Activated T-cell treated with anti-CD3 and anti-CD28 coated beads, Interleukin-2, amount 50 U/mL, for 24 hours (primary cell): ENCODE measurements at regions not wholly inside any gene's neighbourhood (a gene's known extent, or its start where the extent isn't known, plus 50 kb on each side); places are given as distances from the start of the nearest gene placed in this dataset.

ENCODE experiments used
- DNase-seq: peaks from one replicate; pipeline ENCODE4 v3.0.0-alpha.2; 2020
- H3K27ac Mint-ChIP-seq: 2 replicates; pipeline ENCODE4 v1.8.0; 2020; ENCODE audit warnings: mild to moderate bottlenecking, mixed read lengths
- H3K27me3 Mint-ChIP-seq: 2 replicates; pipeline ENCODE4 v1.8.0; 2020; ENCODE audit warnings: mixed read lengths
- H3K36me3 Mint-ChIP-seq: 2 replicates; pipeline ENCODE4 v1.8.0; 2020; ENCODE audit warnings: low read depth, mixed read lengths
- H3K4me1 Mint-ChIP-seq: 2 replicates; pipeline ENCODE4 v1.8.0; 2020; ENCODE audit warnings: low read depth, mixed read lengths
- H3K4me3 Mint-ChIP-seq: 2 replicates; pipeline ENCODE4 v1.8.0; 2020; ENCODE audit warnings: mild to moderate bottlenecking, moderate library complexity, mixed read lengths
- H3K9me3 Mint-ChIP-seq: 2 replicates; pipeline ENCODE4 v1.8.0; 2020; ENCODE audit warnings: mixed read lengths

GRCh38 chr11:80862011-80862410 lies 1421.2 kb upstream of the TENM4 start:
- Mint-ChIP-seq H3K27ac (no peak overlapping the region), H3K27me3 (no peaks in the 10 kb centered on the region), H3K36me3 (no peaks in the 10 kb centered on the region), H3K9me3 (peaks cover 21% of the 10 kb centered on the region), H3K4me1 (no peaks in the 10 kb centered on the region), H3K4me3 (no peak overlapping the region)
- DNase-seq: no peak

GRCh38 chr11:80861193-80861592 lies 1420.4 kb upstream of the TENM4 start:
- H3K27ac Mint-ChIP-seq: no peak overlapping the region
- H3K9me3 Mint-ChIP-seq: peaks cover 21% of the 10 kb centered on the region
- H3K4me1 Mint-ChIP-seq: no peaks in the 10 kb centered on the region
- DNase-seq: no peak
- no peaks in the 10 kb centered on the region for H3K36me3 Mint-ChIP-seq
- H3K4me3 Mint-ChIP-seq: no peak overlapping the region
- H3K27me3 Mint-ChIP-seq: no peaks in the 10 kb centered on the region

GRCh38 chr11:80860632-80861031 lies 1419.8 kb upstream of the TENM4 start:
- no peaks in the 10 kb centered on the region for H3K4me1 Mint-ChIP-seq
- no peaks in the 10 kb centered on the region for H3K36me3 Mint-ChIP-seq
- peaks cover 19% of the 10 kb centered on the region for H3K9me3 Mint-ChIP-seq
- no peaks in the 10 kb centered on the region for H3K27me3 Mint-ChIP-seq
- no peak overlapping the region for H3K27ac Mint-ChIP-seq
- DNase-seq: no peak
- no peak overlapping the region for H3K4me3 Mint-ChIP-seq

GRCh38 chr11:80856066-80856465 lies 1415.2 kb upstream of the TENM4 start:
- Mint-ChIP-seq H3K27ac (no peak overlapping the region), H3K4me3 (no peak overlapping the region), H3K36me3 (no peaks in the 10 kb centered on the region), H3K4me1 (no peaks in the 10 kb centered on the region), H3K27me3 (no peaks in the 10 kb centered on the region), H3K9me3 (peaks cover 9% of the 10 kb centered on the region)
- DNase-seq: no peak

- Mint-ChIP-seq H3K27ac (no peak overlapping the region), H3K4me3 (no peak overlapping the region), H3K9me3 (peaks cover 10% of the 10 kb centered on the region), H3K36me3 (no peaks in the 10 kb centered on the region), H3K4me1 (no peaks in the 10 kb centered on the region), H3K27me3 (no peaks in the 10 kb centered on the region)
- no peak for DNase-seq
These were observed 1414.6 kb upstream of the TENM4 start for GRCh38 chr11:80855426-80855825.

- no peak overlapping the region for H3K27ac Mint-ChIP-seq
- no peaks in the 10 kb centered on the region for H3K27me3 Mint-ChIP-seq
- no peak overlapping the region for H3K4me3 Mint-ChIP-seq
- H3K4me1 Mint-ChIP-seq: no peaks in the 10 kb centered on the region
- H3K9me3 Mint-ChIP-seq: peaks cover 19% of the 10 kb centered on the region
- DNase-seq: no peak
- no peaks in the 10 kb centered on the region for H3K36me3 Mint-ChIP-seq
These were observed 1408.4 kb upstream of the TENM4 start for GRCh38 chr11:80849253-80849652.

- Mint-ChIP-seq H3K27me3 (no peaks in the 10 kb centered on the region), H3K36me3 (no peaks in the 10 kb centered on the region), H3K9me3 (peaks cover 23% of the 10 kb centered on the region), H3K4me1 (no peaks in the 10 kb centered on the region), H3K4me3 (no peak overlapping the region), H3K27ac (no peak overlapping the region)
- no peak for DNase-seq
These were observed 1406.1 kb upstream of the TENM4 start for GRCh38 chr11:80846979-80847378.

GRCh38 chr11:80846442-80846841 lies 1405.6 kb upstream of the TENM4 start:
- DNase-seq: no peak
- Mint-ChIP-seq H3K36me3 (no peaks in the 10 kb centered on the region), H3K9me3 (peaks cover 24% of the 10 kb centered on the region), H3K27me3 (no peaks in the 10 kb centered on the region), H3K27ac (no peak overlapping the region), H3K4me1 (no peaks in the 10 kb centered on the region), H3K4me3 (no peak overlapping the region)

GRCh38 chr11:80844110-80844819 lies 1403.4 kb upstream of the TENM4 start:
- no peak for DNase-seq
- no peak overlapping the region for H3K27ac Mint-ChIP-seq
- H3K36me3 Mint-ChIP-seq: no peaks in the 10 kb centered on the region
- H3K4me1 Mint-ChIP-seq: no peaks in the 10 kb centered on the region
- H3K9me3 Mint-ChIP-seq: peaks cover 23% of the 10 kb centered on the region
- no peaks in the 10 kb centered on the region for H3K27me3 Mint-ChIP-seq
- H3K4me3 Mint-ChIP-seq: no peak overlapping the region

GRCh38 chr11:80843266-80843974 lies 1402.6 kb upstream of the TENM4 start:
- Mint-ChIP-seq H3K4me1 (no peaks in the 10 kb centered on the region), H3K4me3 (no peak overlapping the region), H3K27me3 (no peaks in the 10 kb centered on the region), H3K36me3 (no peaks in the 10 kb centered on the region), H3K27ac (no peak overlapping the region), H3K9me3 (peaks cover 23% of the 10 kb centered on the region)
- DNase-seq: no peak

- H3K4me3 Mint-ChIP-seq: no peak overlapping the region
- peaks cover 19% of the 10 kb centered on the region for H3K9me3 Mint-ChIP-seq
- H3K4me1 Mint-ChIP-seq: no peaks in the 10 kb centered on the region
- DNase-seq: no peak
- no peaks in the 10 kb centered on the region for H3K36me3 Mint-ChIP-seq
- H3K27ac Mint-ChIP-seq: no peak overlapping the region
- no peaks in the 10 kb centered on the region for H3K27me3 Mint-ChIP-seq
These were observed 1401.4 kb upstream of the TENM4 start for GRCh38 chr11:80842246-80842645.

GRCh38 chr11:80841675-80842074 lies 1400.8 kb upstream of the TENM4 start:
- Mint-ChIP-seq H3K27me3 (no peaks in the 10 kb centered on the region), H3K36me3 (no peaks in the 10 kb centered on the region), H3K27ac (no peak overlapping the region), H3K9me3 (peaks cover 15% of the 10 kb centered on the region), H3K4me3 (no peak overlapping the region), H3K4me1 (no peaks in the 10 kb centered on the region)
- DNase-seq: no peak

GRCh38 chr11:80838153-80838552 lies 1397.3 kb upstream of the TENM4 start:
- no peaks in the 10 kb centered on the region for H3K27me3 Mint-ChIP-seq
- DNase-seq: no peak
- no peak overlapping the region for H3K27ac Mint-ChIP-seq
- H3K4me1 Mint-ChIP-seq: no peaks in the 10 kb centered on the region
- H3K4me3 Mint-ChIP-seq: no peak overlapping the region
- no peaks in the 10 kb centered on the region for H3K36me3 Mint-ChIP-seq
- H3K9me3 Mint-ChIP-seq: peaks cover 14% of the 10 kb centered on the region

GRCh38 chr11:80837051-80837450 lies 1396.2 kb upstream of the TENM4 start:
- H3K4me1 Mint-ChIP-seq: no peaks in the 10 kb centered on the region
- DNase-seq: no peak
- peaks cover 16% of the 10 kb centered on the region for H3K9me3 Mint-ChIP-seq
- H3K4me3 Mint-ChIP-seq: no peak overlapping the region
- H3K36me3 Mint-ChIP-seq: no peaks in the 10 kb centered on the region
- no peak overlapping the region for H3K27ac Mint-ChIP-seq
- H3K27me3 Mint-ChIP-seq: no peaks in the 10 kb centered on the region

GRCh38 chr11:80831374-80831773 lies 1390.5 kb upstream of the TENM4 start:
- no peak overlapping the region for H3K4me3 Mint-ChIP-seq
- no peaks in the 10 kb centered on the region for H3K36me3 Mint-ChIP-seq
- no peaks in the 10 kb centered on the region for H3K27me3 Mint-ChIP-seq
- peaks cover 26% of the 10 kb centered on the region for H3K9me3 Mint-ChIP-seq
- no peaks in the 10 kb centered on the region for H3K4me1 Mint-ChIP-seq
- no peak for DNase-seq
- no peak overlapping the region for H3K27ac Mint-ChIP-seq
